Fibroblast of mammary gland (primary cell): ENCODE measurements at regions not wholly inside any gene's neighbourhood (a gene's known extent, or its start where the extent isn't known, plus 50 kb on each side); places are given as distances from the start of the nearest gene placed in this dataset.

Source experiments
- DNase-seq: peaks from one replicate; pipeline ENCODE4 v3.0.0-alpha.2; 2010; ENCODE audit warnings: low read depth
- H3K4me3 ChIP-seq: 2 replicates; pipeline ENCODE4 v1.5.1; 2011; ENCODE audit warnings: low read depth, mild to moderate bottlenecking, low read length, moderate library complexity; ENCODE audit not compliant: control insufficient read depth
- CTCF ChIP-seq: conservative IDR thresholded peaks from 2 replicates; pipeline ENCODE4 v1.5.1; 2011; ENCODE audit warnings: low read depth, low read length, inconsistent platforms; ENCODE audit not compliant: control insufficient read depth, insufficient read depth

GRCh38 chr5:2588850-2589501, 162.5 kb downstream of the IRX2 start:
- no peak for DNase-seq
- H3K4me3 ChIP-seq, result no peak overlapping the region
- TF ChIP-seq CTCF, result no peak

GRCh38 chr5:2587189-2588031, 164.1 kb downstream of the IRX2 start:
- no peak for TF ChIP-seq CTCF
- no peak overlapping the region for H3K4me3 ChIP-seq
- DNase-seq, result no peak

GRCh38 chr5:2586016-2586715, 165.3 kb downstream of the IRX2 start:
- H3K4me3 ChIP-seq, result no peak overlapping the region
- DNase-seq, result no peak
- TF ChIP-seq CTCF, result no peak

GRCh38 chr5:2584579-2585269, 166.8 kb downstream of the IRX2 start:
- DNase-seq, result no peak
- H3K4me3 ChIP-seq, result no peak overlapping the region
- TF ChIP-seq CTCF, result no peak

GRCh38 chr5:2582507-2582906, 169.0 kb downstream of the IRX2 start:
- no peak for TF ChIP-seq CTCF
- H3K4me3 ChIP-seq, result no peak overlapping the region
- DNase-seq, result no peak

GRCh38 chr5:2582106-2582505, 169.4 kb downstream of the IRX2 start:
- TF ChIP-seq CTCF, result no peak
- H3K4me3 ChIP-seq, result no peak overlapping the region
- no peak for DNase-seq
